B cell (primary cell): ENCODE measurements at regions not wholly inside any gene's neighbourhood (a gene's known extent, or its start where the extent isn't known, plus 50 kb on each side); places are given as distances from the start of the nearest gene placed in this dataset.

ENCODE experiments used
- CTCF ChIP-seq: fragments of 200-600 bp; IDR thresholded peaks from one replicate; pipeline ENCODE4 v1.8.0; 2022; ENCODE audit warnings: antibody characterized with exemption, mild to moderate bottlenecking
- EZH2 ChIP-seq: IDR thresholded peaks from 2 replicates; pipeline ENCODE4 v1.6.1; 2012; ENCODE audit warnings: borderline replicate concordance, low read depth, mild to moderate bottlenecking, moderate library complexity, low read length; ENCODE audit not compliant: insufficient read depth, poor library complexity, severe bottlenecking

- TF ChIP-seq CTCF (no peak), EZH2 (no peak)
Measured at GRCh38 chr1:95754412-95754811, 520.4 kb downstream of the RWDD3 start.
